ENCODE measurements at regions not wholly inside any gene's neighbourhood (a gene's known extent, or its start where the extent isn't known, plus 50 kb on each side); places are given as distances from the start of the nearest gene placed in this dataset.

GRCh38 chr3:101043687-101044078 is 50.5 kb upstream of the ABI3BP start:
- H3K9me3 ChIP-seq (ENCODE audit: control insufficient read depth, insufficient read depth, low read length): no peaks in the 10 kb centered on the region
- H3K79me1 ChIP-seq (ENCODE audit: low read depth in 1 of 2, low read length in 2 of 2): no peaks in the 10 kb centered on the region
- in situ Hi-C loops (cut with MboI; ENCODE audit: low sequenced_read_pairs): no loop called here
- H3K18ac ChIP-seq (ENCODE audit: low read depth, low read length): no peak overlapping the region
- H2BK15ac ChIP-seq (ENCODE audit: low read depth, low read length): no peak overlapping the region
- H3K27ac ChIP-seq (ENCODE audit: insufficient read depth, low read length): no peak overlapping the region
- no peak overlapping the region for H3K14ac ChIP-seq (replicated peaks; ENCODE audit: low read depth, low read length)
- no peak overlapping the region for H3K4me2 ChIP-seq (ENCODE audit: low read depth, low read length)
- H4K5ac ChIP-seq (ENCODE audit: low read depth, low read length): no peak overlapping the region
- intact Hi-C loops (cut with micrococcal nuclease): no loop called here
- no peak overlapping the region for H2BK20ac ChIP-seq (ENCODE audit: low read depth, low read length)
- H3K9ac ChIP-seq (ENCODE audit: low read depth, low read length): no peak overlapping the region
- no peak overlapping the region for H2AK5ac ChIP-seq (ENCODE audit: low read depth, low read length)
- H2AFZ ChIP-seq (replicated peaks; ENCODE audit: low read length, poor library complexity): no peak overlapping the region
- H3K4me1 ChIP-seq (ENCODE audit: control insufficient read depth, insufficient read depth, low read length): peaks cover 1% of the 10 kb centered on the region; the same call in 1 of the 2 replicates
- no peak overlapping the region for H4K8ac ChIP-seq (ENCODE audit: low read depth in 2 of 2, low read length in 2 of 2)
- ATAC-seq (ENCODE audit: low read depth): peak; percentile 62
- TF ChIP-seq FOS (IDR thresholded peaks at IDR 0.05; ENCODE audit: low read depth, low read length) (no peak), MXI1 (IDR thresholded peaks at IDR 0.05; ENCODE audit: borderline replicate concordance, low read depth, low read length) (no peak), MAZ (IDR thresholded peaks at IDR 0.05; ENCODE audit: borderline replicate concordance, low read depth, low read length) (no peak), NFE2L2 (IDR thresholded peaks at IDR 0.05; ENCODE audit: low read depth, low read length) (no peak), RCOR1 (IDR thresholded peaks at IDR 0.05; ENCODE audit: insufficient replicate concordance, low read length) (no peak), RAD21 (IDR thresholded peaks at IDR 0.05; ENCODE audit: low read length) (no peak), RFX5 (IDR thresholded peaks at IDR 0.05; ENCODE audit: low read depth, low read length) (no peak), BHLHE40 (IDR thresholded peaks at IDR 0.05; ENCODE audit: low read depth, low read length) (no peak)
- TF ChIP-seq, protein P1, sequence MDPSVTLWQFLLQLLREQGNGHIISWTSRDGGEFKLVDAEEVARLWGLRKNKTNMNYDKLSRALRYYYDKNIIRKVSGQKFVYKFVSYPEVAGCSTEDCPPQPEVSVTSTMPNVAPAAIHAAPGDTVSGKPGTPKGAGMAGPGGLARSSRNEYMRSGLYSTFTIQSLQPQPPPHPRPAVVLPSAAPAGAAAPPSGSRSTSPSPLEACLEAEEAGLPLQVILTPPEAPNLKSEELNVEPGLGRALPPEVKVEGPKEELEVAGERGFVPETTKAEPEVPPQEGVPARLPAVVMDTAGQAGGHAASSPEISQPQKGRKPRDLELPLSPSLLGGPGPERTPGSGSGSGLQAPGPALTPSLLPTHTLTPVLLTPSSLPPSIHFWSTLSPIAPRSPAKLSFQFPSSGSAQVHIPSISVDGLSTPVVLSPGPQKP (IDR thresholded peaks at IDR 0.05; ENCODE audit: borderline replicate concordance, low read depth, low read length): no peak
- no peak overlapping the region for H2AK9ac ChIP-seq (replicated peaks; ENCODE audit: low read depth, low read length, poor library complexity)
- no peaks in the 10 kb centered on the region for H3K27me3 ChIP-seq (ENCODE audit: control insufficient read depth, insufficient read depth, low read length)
- POLR2A ChIA-PET (ENCODE audit: unreplicated experiment): no interaction called here
- H3K4me3 ChIP-seq (ENCODE audit: insufficient read depth, low read depth, low read length): no peak overlapping the region
- H4K20me1 ChIP-seq (ENCODE audit: insufficient read depth, low read length): no peaks in the 10 kb centered on the region
- H2BK5ac ChIP-seq (ENCODE audit: low read depth, low read length, poor library complexity, severe bottlenecking): peak overlapping the region; percentile 54
- no peak overlapping the region for H3K4ac ChIP-seq (ENCODE audit: low read depth, low read length)
- H2BK120ac ChIP-seq (ENCODE audit: low read depth, low read length): no peak overlapping the region
- no peak overlapping the region for H3K23ac ChIP-seq (ENCODE audit: low read depth, low read length)
- BruUV-seq (replicated peaks): no TSS peak
- H3K36me3 ChIP-seq (ENCODE audit: control insufficient read depth, insufficient read depth, low read length): no peaks in the 10 kb centered on the region
- WGBS, 2 experiments (ENCODE audit: extremely low coverage in 2 of 2, insufficient read length in 1 of 2): no CpG with 5 or more reads among the region's 2 CpGs
- CTCF ChIA-PET: no interaction called here
- no peak for DNase-seq
- no peaks in the 10 kb centered on the region for H3K9me1 ChIP-seq (ENCODE audit: insufficient read depth, low read length)
- H4K91ac ChIP-seq (ENCODE audit: insufficient read depth, low read depth, low read length): no peak overlapping the region
- no peak overlapping the region for H3K56ac ChIP-seq (ENCODE audit: extremely low read depth, insufficient read depth, low read length)
- dilution Hi-C loops (cut with HindIII; ENCODE audit: low sequenced_read_pairs, unreplicated experiment): no loop called here

All from IMR-90 (cell line).